ENCODE measurements at regions not wholly inside any gene's neighbourhood (a gene's known extent, or its start where the extent isn't known, plus 50 kb on each side); places are given as distances from the start of the nearest gene placed in this dataset.

GRCh38 chr6:6804843-6805615 lies 216.5 kb downstream of the LY86 start:
- H3K4me1 Mint-ChIP-seq: no peaks in the 10 kb centered on the region
- H3K27me3 Mint-ChIP-seq (ENCODE audit: low read depth): peaks cover 33% of the 10 kb centered on the region
- TF ChIP-seq, protein P1, sequence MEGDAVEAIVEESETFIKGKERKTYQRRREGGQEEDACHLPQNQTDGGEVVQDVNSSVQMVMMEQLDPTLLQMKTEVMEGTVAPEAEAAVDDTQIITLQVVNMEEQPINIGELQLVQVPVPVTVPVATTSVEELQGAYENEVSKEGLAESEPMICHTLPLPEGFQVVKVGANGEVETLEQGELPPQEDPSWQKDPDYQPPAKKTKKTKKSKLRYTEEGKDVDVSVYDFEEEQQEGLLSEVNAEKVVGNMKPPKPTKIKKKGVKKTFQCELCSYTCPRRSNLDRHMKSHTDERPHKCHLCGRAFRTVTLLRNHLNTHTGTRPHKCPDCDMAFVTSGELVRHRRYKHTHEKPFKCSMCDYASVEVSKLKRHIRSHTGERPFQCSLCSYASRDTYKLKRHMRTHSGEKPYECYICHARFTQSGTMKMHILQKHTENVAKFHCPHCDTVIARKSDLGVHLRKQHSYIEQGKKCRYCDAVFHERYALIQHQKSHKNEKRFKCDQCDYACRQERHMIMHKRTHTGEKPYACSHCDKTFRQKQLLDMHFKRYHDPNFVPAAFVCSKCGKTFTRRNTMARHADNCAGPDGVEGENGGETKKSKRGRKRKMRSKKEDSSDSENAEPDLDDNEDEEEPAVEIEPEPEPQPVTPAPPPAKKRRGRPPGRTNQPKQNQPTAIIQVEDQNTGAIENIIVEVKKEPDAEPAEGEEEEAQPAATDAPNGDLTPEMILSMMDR (IDR thresholded peaks at IDR 0.05; ENCODE audit: unreplicated experiment in 3 of 3): no peak
- no peak overlapping the region for H3K27ac Mint-ChIP-seq
- H3K9me3 Mint-ChIP-seq: no peaks in the 10 kb centered on the region
- no peak overlapping the region for H3K4me3 Mint-ChIP-seq
- no peaks in the 10 kb centered on the region for H3K36me3 Mint-ChIP-seq (ENCODE audit: low read depth)

GRCh38 chr6:6806844-6807518 lies 218.5 kb downstream of the LY86 start:
- Mint-ChIP-seq H3K27me3 (ENCODE audit: low read depth) (peaks cover 33% of the 10 kb centered on the region), H3K4me1 (peaks cover 11% of the 10 kb centered on the region), H3K27ac (no peak overlapping the region), H3K36me3 (ENCODE audit: low read depth) (no peaks in the 10 kb centered on the region), H3K4me3 (no peak overlapping the region), H3K9me3 (no peaks in the 10 kb centered on the region)
- TF ChIP-seq, protein P1 (IDR thresholded peaks at IDR 0.05; ENCODE audit: unreplicated experiment in 3 of 3): no peak

- no peak overlapping the region for H3K4me3 Mint-ChIP-seq
- peaks cover 30% of the 10 kb centered on the region for H3K27me3 Mint-ChIP-seq (ENCODE audit: low read depth)
- H3K27ac Mint-ChIP-seq: no peak overlapping the region
- H3K4me1 Mint-ChIP-seq: peaks cover 13% of the 10 kb centered on the region
- no peaks in the 10 kb centered on the region for H3K36me3 Mint-ChIP-seq (ENCODE audit: low read depth)
- TF ChIP-seq, protein P1 (IDR thresholded peaks at IDR 0.05; ENCODE audit: unreplicated experiment in 3 of 3): no peak
- H3K9me3 Mint-ChIP-seq: no peaks in the 10 kb centered on the region
These were observed 219.8 kb downstream of the LY86 start for GRCh38 chr6:6808343-6808742.

DNA sequence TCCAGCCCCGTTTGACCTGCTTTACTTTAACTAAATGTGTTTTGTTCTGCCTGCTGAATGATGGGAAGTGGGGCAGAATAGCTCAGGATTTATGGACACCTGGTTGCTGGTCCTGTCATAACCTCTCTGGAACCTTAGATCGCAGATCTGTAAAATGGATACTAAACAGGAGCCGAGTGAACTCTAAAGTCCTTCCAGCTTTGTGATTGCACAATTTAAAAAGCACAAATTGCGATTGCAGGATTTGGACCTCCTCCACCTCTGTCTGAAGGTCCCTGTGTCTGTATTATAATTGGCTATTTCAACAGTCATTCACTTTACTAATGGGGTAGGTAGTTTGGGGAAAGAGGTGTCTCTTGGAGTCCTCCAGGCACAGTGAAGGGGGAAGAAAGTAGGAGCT lies 220.4 kb downstream of the LY86 start:
- no peak overlapping the region for H3K4me3 Mint-ChIP-seq
- H3K27ac Mint-ChIP-seq: no peak overlapping the region
- H3K4me1 Mint-ChIP-seq: peaks cover 13% of the 10 kb centered on the region
- H3K9me3 Mint-ChIP-seq: no peaks in the 10 kb centered on the region
- H3K27me3 Mint-ChIP-seq (ENCODE audit: low read depth): peaks cover 24% of the 10 kb centered on the region
- H3K36me3 Mint-ChIP-seq (ENCODE audit: low read depth): no peaks in the 10 kb centered on the region
- TF ChIP-seq, protein P1 (IDR thresholded peaks at IDR 0.05; ENCODE audit: unreplicated experiment in 3 of 3): no peak

DNA sequence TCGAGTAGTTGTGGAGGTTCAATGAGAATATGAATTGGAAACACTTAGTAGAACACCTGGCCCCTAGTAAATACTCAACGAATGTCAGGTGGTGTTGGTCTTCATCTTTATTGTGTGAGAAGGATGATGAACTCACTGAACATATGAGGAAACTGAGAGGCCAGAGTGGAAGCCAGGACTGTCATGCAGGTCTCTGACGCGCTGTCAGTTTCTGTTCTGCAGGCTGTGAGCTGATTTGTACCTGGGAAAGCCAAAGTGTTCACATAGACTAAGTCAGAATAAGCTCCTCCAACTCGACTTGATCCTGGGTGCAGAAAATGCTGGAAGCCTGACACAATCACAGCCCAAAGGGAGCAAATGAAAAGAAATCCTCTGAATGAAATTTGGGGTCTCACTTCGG lies 222.2 kb downstream of the LY86 start:
- Mint-ChIP-seq H3K27ac (peak overlapping the region in 2 of 3 experiments; percentile 78 to 79), H3K9me3 (no peaks in the 10 kb centered on the region), H3K4me1 (peaks cover 13% of the 10 kb centered on the region), H3K27me3 (ENCODE audit: low read depth) (peaks cover 17% of the 10 kb centered on the region), H3K4me3 (peak overlapping the region in 1 of 3 experiments; percentile 75), H3K36me3 (ENCODE audit: low read depth) (no peaks in the 10 kb centered on the region)
- TF ChIP-seq, protein P1 (IDR thresholded peaks at IDR 0.05; ENCODE audit: unreplicated experiment in 3 of 3): no peak
